GM18499 (cell line): ENCODE measurements at regions not wholly inside any gene's neighbourhood (a gene's known extent, or its start where the extent isn't known, plus 50 kb on each side); places are given as distances from the start of the nearest gene placed in this dataset.
"Not testable (repeated sequence)": the region's sequence is repeated elsewhere in the genome, so short reads cannot be mapped to it uniquely, and the experiment has no call there.

Experiments
- ATAC-seq: cut with Tn5 transposase; IDR thresholded peaks from one replicate; pipeline ENCODE4 v1.9.1; 2021; ENCODE audit warnings: moderate number of reproducible peaks; ENCODE audit not compliant: insufficient read depth, unreplicated experiment

DNA sequence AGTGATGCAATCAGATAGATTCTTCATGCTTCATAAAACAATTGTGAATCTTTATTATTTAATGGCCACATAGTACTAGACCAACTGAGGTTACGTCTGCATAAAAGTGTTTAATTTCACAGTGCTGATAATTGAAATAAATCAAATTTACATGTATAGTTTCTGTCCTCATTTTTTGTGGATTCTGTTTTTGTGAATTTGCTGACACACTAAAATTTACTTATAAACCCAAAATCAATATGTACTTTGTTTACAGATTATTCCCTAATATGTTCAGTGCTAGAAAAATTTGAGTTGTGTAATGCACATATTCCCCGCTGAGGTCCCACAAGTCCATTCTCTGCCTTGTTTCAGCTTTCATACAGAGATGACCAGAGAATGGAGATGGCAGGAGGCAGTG lies 759.8 kb downstream of the CENPC start:
- ATAC-seq, result no peak

DNA sequence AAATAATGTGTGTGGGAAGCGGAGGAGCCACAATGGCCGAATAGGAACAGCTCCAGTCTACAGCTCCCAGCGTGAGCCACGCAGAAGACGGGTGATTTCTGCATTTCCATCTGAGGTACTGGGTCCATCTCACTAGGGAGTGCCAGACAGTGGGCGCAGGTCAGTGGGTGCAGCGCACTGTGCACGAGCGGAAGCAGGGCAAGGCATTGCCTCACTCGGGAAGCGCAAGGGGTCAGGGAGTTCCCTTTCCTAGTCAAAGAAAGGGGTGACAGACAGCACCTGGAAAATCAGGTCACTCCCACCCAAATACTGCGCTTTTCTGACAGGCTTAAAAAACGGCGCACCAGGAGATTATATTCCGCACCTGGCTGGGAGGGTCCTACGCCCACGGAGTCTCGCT lies 762.6 kb downstream of the CENPC start:
- ATAC-seq, result not testable (repeated sequence)

- ATAC-seq, result no peak
Measured at GRCh38 chr4:66777097-66777496, 768.2 kb downstream of the CENPC start.

DNA sequence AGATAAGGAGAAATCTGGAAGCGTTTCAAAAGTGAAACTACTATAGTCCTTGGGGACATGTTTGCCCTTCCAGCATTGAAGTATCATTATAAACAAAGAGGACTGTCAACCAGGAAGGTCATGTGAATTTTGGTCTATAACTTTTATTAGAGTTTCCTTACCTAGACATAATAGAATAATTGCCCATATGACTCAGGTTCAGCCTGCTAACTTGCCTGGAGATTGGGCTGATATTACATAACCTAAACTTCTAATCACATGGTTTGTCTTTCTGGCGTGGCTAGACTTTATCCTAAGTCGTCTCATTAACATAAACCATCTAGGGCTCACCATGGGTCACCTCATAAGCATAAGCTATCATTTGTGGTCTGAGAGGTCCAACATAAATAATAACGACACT lies 775.9 kb downstream of the CENPC start:
- no peak for ATAC-seq

DNA sequence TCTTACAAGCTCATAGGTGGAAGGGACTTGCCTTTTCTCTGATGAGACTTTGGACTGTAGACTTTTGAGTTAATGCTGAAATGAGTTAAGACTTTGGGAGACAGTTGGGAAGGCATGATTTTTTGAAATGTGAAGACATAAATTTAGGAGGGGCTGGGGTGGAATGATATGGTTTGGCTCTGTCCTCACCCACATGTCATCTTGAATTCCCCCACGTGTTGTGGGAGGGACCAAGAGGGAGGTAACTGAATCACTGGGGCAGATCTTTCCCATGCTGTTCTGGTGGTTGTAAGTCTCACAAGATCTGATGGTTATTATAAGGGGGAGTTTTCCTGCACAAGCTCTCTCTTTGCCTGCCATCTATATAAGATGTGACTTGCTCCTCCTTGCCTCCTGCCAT lies 777.9 kb downstream of the CENPC start:
- ATAC-seq, result no peak

DNA sequence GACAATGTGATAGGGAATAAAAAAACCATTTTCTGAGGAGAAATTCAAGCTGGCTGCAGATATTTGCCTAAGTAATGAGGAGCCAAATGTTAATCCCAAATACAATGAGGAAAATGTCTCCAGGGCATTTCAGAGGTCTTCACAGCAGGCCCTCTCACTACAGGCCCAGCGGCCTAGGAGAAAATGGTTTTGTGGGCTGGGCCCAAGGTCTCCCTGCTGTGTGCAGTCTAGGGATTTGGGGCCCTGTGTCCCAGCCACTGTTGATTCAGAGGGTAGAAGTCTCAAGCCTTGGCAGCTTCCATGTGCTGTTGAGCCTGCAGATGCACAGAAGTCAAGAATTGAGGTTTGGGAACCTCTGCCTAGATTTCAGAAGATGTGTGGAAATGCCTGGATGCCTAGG lies 778.7 kb downstream of the CENPC start:
- no peak for ATAC-seq

GRCh38 chr4:66750273-66750672 lies 795.0 kb downstream of the CENPC start:
- ATAC-seq, result no peak

- not testable (repeated sequence) for ATAC-seq
Measured at GRCh38 chr4:66746918-66747317, 798.4 kb downstream of the CENPC start.

GRCh38 chr4:66741081-66741480 lies 804.2 kb downstream of the CENPC start:
- no peak for ATAC-seq

- ATAC-seq, result no peak
Measured at GRCh38 chr4:66736606-66737005, 808.7 kb downstream of the CENPC start.

DNA sequence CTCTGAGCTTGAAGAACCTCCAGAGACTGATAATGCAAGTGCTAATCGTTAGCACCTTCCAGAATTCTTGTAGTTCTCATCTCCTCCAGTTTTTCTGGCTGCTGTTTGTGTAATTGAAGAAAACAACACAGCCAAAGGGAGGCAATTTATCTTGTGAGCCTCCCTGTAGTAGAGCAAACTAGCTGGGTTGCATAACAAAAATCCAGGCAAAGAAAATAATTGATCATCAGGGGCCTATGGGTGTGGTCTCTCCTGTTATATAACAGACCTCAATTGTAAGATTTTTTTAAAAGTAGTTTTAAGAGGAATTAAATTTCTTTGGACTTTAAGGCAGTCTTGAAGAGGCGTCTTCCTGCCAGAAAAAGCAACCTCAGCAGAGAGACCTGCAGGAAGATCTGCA lies 817.0 kb downstream of the CENPC start:
- no peak for ATAC-seq

GRCh38 chr4:66712301-66712921 lies 832.9 kb downstream of the CENPC start:
- not testable (repeated sequence) for ATAC-seq

DNA sequence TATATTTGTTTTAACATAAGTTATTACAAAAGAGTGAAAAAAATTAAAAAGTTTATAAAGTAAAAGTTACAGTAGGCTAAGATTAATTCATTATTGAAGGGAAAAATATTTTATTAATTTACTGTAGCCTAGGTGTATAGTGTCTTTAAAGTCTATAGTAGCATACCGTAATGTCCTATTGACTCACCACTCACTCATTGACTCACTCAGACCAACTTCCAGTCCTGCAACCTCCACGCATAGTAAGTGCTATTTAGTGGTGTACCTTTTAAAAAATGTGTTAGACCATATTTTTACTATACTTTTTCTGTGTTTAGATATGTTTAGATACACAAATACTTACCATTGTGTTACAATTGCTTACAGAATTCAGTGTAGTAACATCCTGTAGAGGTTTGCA lies 841.1 kb downstream of the CENPC start:
- no peak for ATAC-seq

DNA sequence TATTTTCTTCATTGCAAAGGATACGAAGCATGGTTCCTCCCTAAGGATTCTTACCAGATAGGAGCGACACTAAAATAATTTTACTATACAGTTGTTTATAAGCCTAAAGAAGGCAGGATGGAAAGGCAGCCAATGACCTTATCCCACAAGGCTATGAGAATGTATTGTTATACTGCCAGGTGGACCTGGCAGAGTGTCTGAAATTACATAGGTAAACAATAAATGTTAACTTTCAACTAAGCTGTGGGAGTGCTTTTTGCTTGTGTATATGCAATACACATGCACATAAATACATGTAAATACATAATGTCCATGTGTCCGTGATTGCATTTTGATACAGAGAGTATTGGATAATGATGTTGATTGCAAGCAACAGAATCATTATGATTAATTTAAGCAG lies 850.6 kb downstream of the CENPC start:
- no peak for ATAC-seq

DNA sequence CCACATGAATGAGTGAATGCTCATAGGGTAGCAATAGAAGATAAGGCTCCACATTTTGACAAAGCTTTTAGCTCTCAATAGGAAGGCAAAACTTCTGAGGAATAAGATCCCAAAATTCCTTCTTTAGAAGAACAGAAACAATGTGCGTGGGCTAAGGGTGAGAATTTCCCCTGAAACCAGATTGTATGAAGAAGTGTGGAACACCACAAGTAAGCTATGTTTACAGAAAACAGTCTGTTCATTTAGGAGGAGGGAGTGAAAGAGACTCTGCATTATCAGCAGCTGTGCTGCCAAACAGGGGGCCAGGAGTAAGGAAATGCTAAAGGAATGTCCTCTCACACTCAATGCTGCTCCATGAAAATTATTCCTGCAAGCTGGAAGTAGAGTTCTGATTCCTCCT lies 851.6 kb downstream of the CENPC start:
- ATAC-seq, result no peak

DNA sequence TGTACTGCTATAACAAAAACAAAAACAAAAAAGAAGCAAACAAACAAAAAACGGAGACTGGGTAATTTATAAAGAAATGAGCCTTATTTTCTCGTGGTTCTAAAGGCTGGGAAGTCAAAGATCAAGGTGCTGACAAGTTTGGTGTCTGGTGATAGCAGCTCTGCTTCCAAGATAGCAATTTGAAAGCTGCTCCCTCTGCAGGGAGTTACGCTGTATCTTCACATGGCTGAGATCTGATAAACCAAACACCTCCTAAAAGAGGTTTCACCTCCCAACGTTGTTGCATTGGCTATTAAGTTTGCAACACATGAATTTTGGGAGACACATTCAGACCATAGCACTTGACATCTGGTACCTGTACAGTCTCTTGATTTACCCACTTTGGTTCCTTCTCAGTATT lies 854.2 kb downstream of the CENPC start:
- no peak for ATAC-seq

GRCh38 chr4:66688674-66689073 lies 856.6 kb downstream of the CENPC start:
- ATAC-seq, result no peak

DNA sequence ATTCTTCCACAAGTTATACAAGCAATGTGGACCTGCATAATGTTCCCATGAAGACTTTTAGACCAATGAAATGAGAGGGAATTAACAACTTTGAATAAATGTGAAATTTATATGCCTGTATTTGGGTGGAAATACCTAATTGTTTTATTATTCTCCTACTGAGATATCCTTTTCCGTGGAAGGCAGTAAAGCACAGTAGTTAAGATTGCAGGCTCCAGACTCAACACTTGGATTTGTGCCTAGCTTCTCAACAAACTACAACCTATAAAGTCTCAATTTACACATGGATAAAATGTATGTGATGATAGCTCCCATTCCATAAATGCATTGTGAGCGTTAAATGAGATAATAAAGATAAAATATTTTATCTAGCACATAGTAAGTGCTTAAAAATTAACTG lies 857.8 kb downstream of the CENPC start:
- no peak for ATAC-seq

GRCh38 chr4:66681962-66682361 lies 863.3 kb downstream of the CENPC start:
- ATAC-seq, result no peak

GRCh38 chr4:66667249-66667648 lies 878.1 kb downstream of the CENPC start:
- no peak for ATAC-seq

- ATAC-seq, result no peak
Measured at GRCh38 chr4:66662620-66663019, 882.7 kb downstream of the CENPC start.

- ATAC-seq, result no peak
Measured at GRCh38 chr4:66658809-66659208, 886.5 kb downstream of the CENPC start.

DNA sequence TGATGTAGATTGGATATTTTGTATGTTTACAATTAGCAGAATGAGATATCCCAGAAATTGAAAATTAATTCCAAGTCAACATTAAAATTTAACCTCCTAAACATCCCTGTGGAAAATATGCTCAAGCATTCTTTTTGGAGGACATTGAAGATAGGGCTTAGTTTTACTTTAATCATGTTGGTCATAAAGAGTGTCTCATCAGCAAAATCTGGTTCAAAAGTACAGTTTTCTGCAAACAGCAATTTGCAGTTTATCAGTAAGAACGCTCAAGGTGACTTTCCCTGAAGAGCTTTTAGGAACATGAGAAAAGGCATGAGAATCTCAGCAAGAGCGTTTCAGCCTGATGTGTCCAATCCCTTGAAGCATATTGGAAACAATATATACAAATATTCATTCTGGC lies 889.8 kb downstream of the CENPC start:
- ATAC-seq, result no peak
